Amygdala (tissue), 56 donors: ENCODE measurements at regions not wholly inside any gene's neighbourhood (a gene's known extent, or its start where the extent isn't known, plus 50 kb on each side); places are given as distances from the start of the nearest gene placed in this dataset.
A peak's percentile ranks its signal among the peaks of the same experiment; 100 is the strongest.
"Not testable (repeated sequence)": the region's sequence is repeated elsewhere in the genome, so short reads cannot be mapped to it uniquely, and the experiment has no call there.

Experiments used
- DNase-seq, 56 donors: peaks; one replicate each; lab custom pipeline; 2025; lab: John Stamatoyannopoulos, UW

- no peak for DNase-seq
Measured at GRCh38 chr6:121748376-121748775, 312.9 kb downstream of the GJA1 start.

GRCh38 chr6:121748850-121749249 is 313.4 kb downstream of the GJA1 start:
- no peak for DNase-seq

GRCh38 chr6:121755485-121755884 is 320.0 kb downstream of the GJA1 start:
- no peak for DNase-seq

- DNase-seq = no peak
Measured at GRCh38 chr6:121756666-121757065, 321.2 kb downstream of the GJA1 start.

- DNase-seq = no peak
Measured at GRCh38 chr6:121759370-121759769, 323.9 kb downstream of the GJA1 start.

GRCh38 chr6:121760191-121760590 is 324.7 kb downstream of the GJA1 start:
- DNase-seq = no peak

GRCh38 chr6:121760745-121761144 is 325.3 kb downstream of the GJA1 start:
- DNase-seq = no peak

GRCh38 chr6:121764493-121764892 is 329.0 kb downstream of the GJA1 start:
- no peak for DNase-seq

- no peak for DNase-seq
Measured at GRCh38 chr6:121765060-121765459, 329.6 kb downstream of the GJA1 start.

- DNase-seq = no peak
Measured at GRCh38 chr6:121767211-121767610, 331.8 kb downstream of the GJA1 start.

GRCh38 chr6:121770943-121771342 is 335.5 kb downstream of the GJA1 start:
- no peak for DNase-seq

GRCh38 chr6:121771937-121772720 is 336.7 kb downstream of the GJA1 start:
- no peak for DNase-seq

GRCh38 chr6:121776054-121776453 is 340.6 kb downstream of the GJA1 start:
- DNase-seq = no peak

GRCh38 chr6:121780325-121781321 is 345.2 kb downstream of the GJA1 start:
- DNase-seq = peak in 4 of 56 donors; percentile 1 to 6 (median 3)

- DNase-seq = no peak
Measured at GRCh38 chr6:121791396-121792315, 356.2 kb downstream of the GJA1 start.

- DNase-seq = no peak
Measured at GRCh38 chr6:121794630-121795029, 359.2 kb downstream of the GJA1 start.

GRCh38 chr6:121797598-121797997 is 362.2 kb downstream of the GJA1 start:
- DNase-seq = not testable (repeated sequence)

GRCh38 chr6:121798126-121798525 is 362.7 kb downstream of the GJA1 start:
- not testable (repeated sequence) for DNase-seq

GRCh38 chr6:121799574-121799973 is 364.1 kb downstream of the GJA1 start:
- no peak for DNase-seq

GRCh38 chr6:121800047-121800446 is 364.6 kb downstream of the GJA1 start:
- DNase-seq = no peak
